ENCODE measurements at regions not wholly inside any gene's neighbourhood (a gene's known extent, or its start where the extent isn't known, plus 50 kb on each side); places are given as distances from the start of the nearest gene placed in this dataset.

DNA sequence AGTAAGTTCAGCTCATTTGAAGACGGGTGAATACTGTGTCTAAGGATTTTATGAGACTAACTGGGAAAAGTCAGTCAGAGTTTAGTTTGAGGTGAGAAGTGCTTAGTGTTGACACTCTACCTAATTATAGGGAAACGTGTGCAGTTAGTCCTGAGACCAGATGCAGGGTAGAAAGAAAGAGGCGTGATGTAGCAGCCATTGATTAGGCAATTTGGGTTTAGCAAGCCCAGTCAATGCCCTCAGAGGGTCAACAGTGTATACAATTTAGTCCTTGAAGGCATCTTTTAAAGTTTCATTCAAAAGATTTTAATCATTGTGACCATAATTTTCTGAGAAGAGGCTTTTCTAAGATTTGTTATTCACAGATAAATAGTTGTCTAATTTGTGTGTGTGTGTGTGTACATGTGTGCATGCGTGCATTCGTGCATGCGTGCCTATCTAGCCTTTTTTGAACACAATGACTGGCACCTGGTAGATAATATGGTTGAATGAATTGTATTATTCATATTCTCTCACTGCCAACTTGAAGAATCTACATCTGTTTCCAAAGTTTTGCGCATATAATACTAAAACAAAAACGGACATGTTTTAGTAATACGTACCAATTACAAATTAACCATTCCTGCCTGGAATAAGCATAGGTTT, 332.9 kb downstream of the SRGAP2C start:
- TF ChIP-seq EP300 (IDR thresholded peaks at IDR 0.05; ENCODE audit: borderline replicate concordance), result no peak
- TF ChIP-seq CREB1 (IDR thresholded peaks at IDR 0.05; ENCODE audit: low read depth), result no peak
- TF ChIP-seq YY1 (IDR thresholded peaks at IDR 0.05; ENCODE audit: low read depth), result no peak
- no peak for TF ChIP-seq RAD21 (IDR thresholded peaks at IDR 0.05; ENCODE audit: low read depth)
- TF ChIP-seq EGR1 (IDR thresholded peaks at IDR 0.05), result no peak
- TF ChIP-seq TEAD4 (IDR thresholded peaks at IDR 0.05), result no peak
- TF ChIP-seq TAF1 (IDR thresholded peaks at IDR 0.05; ENCODE audit: low read depth), result no peak
- TF ChIP-seq FOXM1 (IDR thresholded peaks at IDR 0.05; ENCODE audit: borderline replicate concordance, low read depth), result no peak
- TF ChIP-seq CEBPB (IDR thresholded peaks at IDR 0.05), result no peak
- TF ChIP-seq TCF12 (IDR thresholded peaks at IDR 0.05; ENCODE audit: low read depth), result no peak
- TF ChIP-seq, protein P1, sequence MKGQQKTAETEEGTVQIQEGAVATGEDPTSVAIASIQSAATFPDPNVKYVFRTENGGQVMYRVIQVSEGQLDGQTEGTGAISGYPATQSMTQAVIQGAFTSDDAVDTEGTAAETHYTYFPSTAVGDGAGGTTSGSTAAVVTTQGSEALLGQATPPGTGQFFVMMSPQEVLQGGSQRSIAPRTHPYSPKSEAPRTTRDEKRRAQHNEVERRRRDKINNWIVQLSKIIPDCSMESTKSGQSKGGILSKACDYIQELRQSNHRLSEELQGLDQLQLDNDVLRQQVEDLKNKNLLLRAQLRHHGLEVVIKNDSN (IDR thresholded peaks at IDR 0.05), result no peak
- TF ChIP-seq, protein P2, sequence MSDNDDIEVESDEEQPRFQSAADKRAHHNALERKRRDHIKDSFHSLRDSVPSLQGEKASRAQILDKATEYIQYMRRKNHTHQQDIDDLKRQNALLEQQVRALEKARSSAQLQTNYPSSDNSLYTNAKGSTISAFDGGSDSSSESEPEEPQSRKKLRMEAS (IDR thresholded peaks at IDR 0.05), result no peak
- TF ChIP-seq ZBTB7A (IDR thresholded peaks at IDR 0.05; ENCODE audit: low read depth), result no peak

- TF ChIP-seq YY1 (IDR thresholded peaks at IDR 0.05; ENCODE audit: low read depth) (no peak), EP300 (IDR thresholded peaks at IDR 0.05; ENCODE audit: borderline replicate concordance) (no peak), FOXM1 (IDR thresholded peaks at IDR 0.05; ENCODE audit: borderline replicate concordance, low read depth) (no peak), TEAD4 (IDR thresholded peaks at IDR 0.05) (no peak)
Observed at GRCh38 chr1:121518726-121519041, 333.9 kb downstream of the SRGAP2C start.

- TF ChIP-seq, protein P2 (IDR thresholded peaks at IDR 0.05), result peak; percentile 50; the same call in 1 of the 2 replicates
- TF ChIP-seq, protein P1 (IDR thresholded peaks at IDR 0.05), result peak; percentile 88
- TF ChIP-seq NFIC (IDR thresholded peaks at IDR 0.05), result no peak
- TF ChIP-seq RAD21 (IDR thresholded peaks at IDR 0.05; ENCODE audit: low read depth), result no peak
- TF ChIP-seq CEBPB (IDR thresholded peaks at IDR 0.05), result no peak
- TF ChIP-seq CREB1 (IDR thresholded peaks at IDR 0.05; ENCODE audit: low read depth), result no peak
- peak; percentile 42; the same call in 1 of the 2 replicates for TF ChIP-seq TAF1 (IDR thresholded peaks at IDR 0.05; ENCODE audit: low read depth)
- TF ChIP-seq FOXM1 (IDR thresholded peaks at IDR 0.05; ENCODE audit: borderline replicate concordance, low read depth), result no peak
- no peak for TF ChIP-seq TEAD4 (IDR thresholded peaks at IDR 0.05)
Observed at GRCh38 chr1:121519042-121519755, 334.4 kb downstream of the SRGAP2C start.

- no peak for TF ChIP-seq EP300 (IDR thresholded peaks at IDR 0.05; ENCODE audit: borderline replicate concordance)
- no peak for TF ChIP-seq FOXM1 (IDR thresholded peaks at IDR 0.05; ENCODE audit: borderline replicate concordance, low read depth)
- no peak for TF ChIP-seq NFIC (IDR thresholded peaks at IDR 0.05)
- TF ChIP-seq CEBPB (IDR thresholded peaks at IDR 0.05), result no peak
- TF ChIP-seq RAD21 (IDR thresholded peaks at IDR 0.05; ENCODE audit: low read depth), result no peak
- TF ChIP-seq CREB1 (IDR thresholded peaks at IDR 0.05; ENCODE audit: low read depth), result no peak
- TF ChIP-seq, protein P1 (IDR thresholded peaks at IDR 0.05), result no peak
- TF ChIP-seq TCF12 (IDR thresholded peaks at IDR 0.05; ENCODE audit: low read depth), result no peak
- no peak for TF ChIP-seq YY1 (IDR thresholded peaks at IDR 0.05; ENCODE audit: low read depth)
- TF ChIP-seq ZBTB7A (IDR thresholded peaks at IDR 0.05; ENCODE audit: low read depth), result no peak
- no peak for TF ChIP-seq TAF1 (IDR thresholded peaks at IDR 0.05; ENCODE audit: low read depth)
- TF ChIP-seq, protein P2 (IDR thresholded peaks at IDR 0.05), result no peak
- TF ChIP-seq, protein P3, sequence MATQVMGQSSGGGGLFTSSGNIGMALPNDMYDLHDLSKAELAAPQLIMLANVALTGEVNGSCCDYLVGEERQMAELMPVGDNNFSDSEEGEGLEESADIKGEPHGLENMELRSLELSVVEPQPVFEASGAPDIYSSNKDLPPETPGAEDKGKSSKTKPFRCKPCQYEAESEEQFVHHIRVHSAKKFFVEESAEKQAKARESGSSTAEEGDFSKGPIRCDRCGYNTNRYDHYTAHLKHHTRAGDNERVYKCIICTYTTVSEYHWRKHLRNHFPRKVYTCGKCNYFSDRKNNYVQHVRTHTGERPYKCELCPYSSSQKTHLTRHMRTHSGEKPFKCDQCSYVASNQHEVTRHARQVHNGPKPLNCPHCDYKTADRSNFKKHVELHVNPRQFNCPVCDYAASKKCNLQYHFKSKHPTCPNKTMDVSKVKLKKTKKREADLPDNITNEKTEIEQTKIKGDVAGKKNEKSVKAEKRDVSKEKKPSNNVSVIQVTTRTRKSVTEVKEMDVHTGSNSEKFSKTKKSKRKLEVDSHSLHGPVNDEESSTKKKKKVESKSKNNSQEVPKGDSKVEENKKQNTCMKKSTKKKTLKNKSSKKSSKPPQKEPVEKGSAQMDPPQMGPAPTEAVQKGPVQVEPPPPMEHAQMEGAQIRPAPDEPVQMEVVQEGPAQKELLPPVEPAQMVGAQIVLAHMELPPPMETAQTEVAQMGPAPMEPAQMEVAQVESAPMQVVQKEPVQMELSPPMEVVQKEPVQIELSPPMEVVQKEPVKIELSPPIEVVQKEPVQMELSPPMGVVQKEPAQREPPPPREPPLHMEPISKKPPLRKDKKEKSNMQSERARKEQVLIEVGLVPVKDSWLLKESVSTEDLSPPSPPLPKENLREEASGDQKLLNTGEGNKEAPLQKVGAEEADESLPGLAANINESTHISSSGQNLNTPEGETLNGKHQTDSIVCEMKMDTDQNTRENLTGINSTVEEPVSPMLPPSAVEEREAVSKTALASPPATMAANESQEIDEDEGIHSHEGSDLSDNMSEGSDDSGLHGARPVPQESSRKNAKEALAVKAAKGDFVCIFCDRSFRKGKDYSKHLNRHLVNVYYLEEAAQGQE (IDR thresholded peaks at IDR 0.05; ENCODE audit: low read depth), result no peak
- no peak for TF ChIP-seq TEAD4 (IDR thresholded peaks at IDR 0.05)
- no peak for TF ChIP-seq EGR1 (IDR thresholded peaks at IDR 0.05)
Observed at GRCh38 chr1:121522061-121522759, 337.4 kb downstream of the SRGAP2C start.

GRCh38 chr1:121525355-121525754, 340.6 kb downstream of the SRGAP2C start:
- TF ChIP-seq TAF1 (IDR thresholded peaks at IDR 0.05; ENCODE audit: low read depth), result no peak
- no peak for TF ChIP-seq CREB1 (IDR thresholded peaks at IDR 0.05; ENCODE audit: low read depth)
- TF ChIP-seq CEBPB (IDR thresholded peaks at IDR 0.05), result peak; percentile 86
- TF ChIP-seq YY1 (IDR thresholded peaks at IDR 0.05; ENCODE audit: low read depth), result no peak
- TF ChIP-seq, protein P3 (IDR thresholded peaks at IDR 0.05; ENCODE audit: low read depth), result no peak
- TF ChIP-seq ZBTB7A (IDR thresholded peaks at IDR 0.05; ENCODE audit: low read depth), result no peak
- TF ChIP-seq, protein P2 (IDR thresholded peaks at IDR 0.05), result no peak
- TF ChIP-seq, protein P1 (IDR thresholded peaks at IDR 0.05), result no peak

Measured in Ishikawa (cell line).